Upper lobe of left lung (tissue), 6 donors: ENCODE measurements at regions not wholly inside any gene's neighbourhood (a gene's known extent, or its start where the extent isn't known, plus 50 kb on each side); places are given as distances from the start of the nearest gene placed in this dataset.
A peak's percentile ranks its signal among the peaks of the same experiment; 100 is the strongest.

ENCODE experiments used
- ATAC-seq, 2 donors: fragments of 200-7000 bp; cut with Tn5 transposase; one replicate each; pipeline ENCODE4 v1.9.1; 2022; ENCODE audit warnings: mild to moderate bottlenecking in 2 of 2, moderate library complexity in 2 of 2; ENCODE audit not compliant: low FRiP score in 2 of 2
- DNase-seq, 2 donors: peaks; one replicate each; pipeline ENCODE4 v3.0.0-alpha.2; 2019 to 2020
- H3K27ac ChIP-seq, 4 donors: fragments of 200-600 bp; sonication (generic); one replicate each; pipeline ENCODE4 v1.5.1; 2016 to 2019
- H3K27me3 ChIP-seq, 4 donors: fragments of 200-600 bp; sonication (generic); one replicate each; pipeline ENCODE4 v1.5.1; 2017 to 2019
- H3K36me3 ChIP-seq, 4 donors: fragments of 200-600 bp; sonication (generic); one replicate each; pipeline ENCODE4 v1.5.1; 2016 to 2019
- H3K4me1 ChIP-seq, 4 donors: fragments of 200-600 bp; sonication (generic); one replicate each; pipeline ENCODE4 v1.5.1; 2018 to 2019
- H3K4me3 ChIP-seq, 4 donors: fragments of 200-600 bp; sonication (generic); one replicate each; pipeline ENCODE4 v1.5.1; 2017 to 2019; ENCODE audit warnings: mild to moderate bottlenecking in 2 of 4, moderate library complexity in 1 of 4
- H3K9me3 ChIP-seq, 4 donors: fragments of 200-600 bp; sonication (generic); one replicate each; pipeline ENCODE4 v1.5.1; 2018 to 2019
- CTCF ChIP-seq, 6 experiments: fragments of 450-650 bp in 4 of 6; fragments of 200-600 bp in 2 of 6; sonication (generic) in 2 of 6; IDR thresholded peaks; one replicate each; pipeline ENCODE4 v1.5.1; 2016 to 2019; ENCODE audit warnings: antibody characterized with exemption in 6 of 6
- EP300 ChIP-seq, 4 donors: sonication (generic); formaldehyde crosslinking; IDR thresholded peaks; one replicate each; pipeline ENCODE4 v1.5.1; 2017; ENCODE audit warnings: antibody characterized with exemption in 4 of 4, control low read depth in 2 of 4
- POLR2A ChIP-seq, 4 donors: fragments of 450-650 bp; IDR thresholded peaks; one replicate each; pipeline ENCODE4 v1.5.1; 2016 to 2017; ENCODE audit warnings: antibody characterized with exemption in 4 of 4, mild to moderate bottlenecking in 2 of 4
- POLR2AphosphoS5 ChIP-seq, 2 donors: sonication (generic); formaldehyde crosslinking; IDR thresholded peaks; one replicate each; pipeline ENCODE4 v1.5.1; 2017; ENCODE audit warnings: antibody characterized with exemption in 2 of 2
- WGBS, 2 donors: methylation state at CpG; one replicate each; pipeline ENCODE4 v1.1.5; 2017 to 2018; 5-methylcytosine and 5-hydroxymethylcytosine counted together
- donor health status: DM: no; HTN: no; CAD: no; lungs with moderate emphysema.
- donor health status: DM: no; HTN: yes; CAD: no; lungs with severe emphysema.

GRCh38 chr2:164439885-164440284 lies 181.4 kb downstream of the GRB14 start:
- ATAC-seq (no peak), DNase-seq (no peak)
- Histone ChIP-seq H3K4me1 (no peaks in the 10 kb centered on the region), H3K27ac (no peak overlapping the region), H3K9me3 (no peaks in the 10 kb centered on the region), H3K27me3 (no peaks in the 10 kb centered on the region), H3K36me3 (no peaks in the 10 kb centered on the region), H3K4me3 (no peak overlapping the region)
- TF ChIP-seq POLR2A (IDR thresholded peaks at IDR 0.05) (no peak), POLR2AphosphoS5 (IDR thresholded peaks at IDR 0.05) (no peak), EP300 (IDR thresholded peaks at IDR 0.05) (no peak), CTCF (IDR thresholded peaks at IDR 0.05) (no peak)
- 86 to 97% methylated on average over 3 of the region's 3 CpGs for WGBS, 2 donors

GRCh38 chr2:164439235-164439634 lies 182.0 kb downstream of the GRB14 start:
- Histone ChIP-seq H3K27me3 (no peaks in the 10 kb centered on the region), H3K27ac (no peak overlapping the region), H3K4me1 (no peaks in the 10 kb centered on the region), H3K4me3 (no peak overlapping the region), H3K36me3 (no peaks in the 10 kb centered on the region), H3K9me3 (no peaks in the 10 kb centered on the region)
- no peak for DNase-seq
- no peak for TF ChIP-seq EP300 (IDR thresholded peaks at IDR 0.05)
- TF ChIP-seq POLR2AphosphoS5 (IDR thresholded peaks at IDR 0.05), result no peak
- TF ChIP-seq CTCF (IDR thresholded peaks at IDR 0.05), result no peak
- no peak for ATAC-seq

GRCh38 chr2:164438490-164439205 lies 182.6 kb downstream of the GRB14 start:
- Histone ChIP-seq H3K27ac (no peak overlapping the region), H3K9me3 (no peaks in the 10 kb centered on the region), H3K4me3 (no peak overlapping the region), H3K4me1 (no peaks in the 10 kb centered on the region), H3K36me3 (no peaks in the 10 kb centered on the region), H3K27me3 (no peaks in the 10 kb centered on the region)
- ATAC-seq (no peak), DNase-seq (no peak)
- TF ChIP-seq POLR2A (IDR thresholded peaks at IDR 0.05), result no peak

- no peak for DNase-seq
- Histone ChIP-seq H3K9me3 (no peaks in the 10 kb centered on the region), H3K27me3 (no peaks in the 10 kb centered on the region), H3K27ac (no peak overlapping the region), H3K4me3 (no peak overlapping the region), H3K4me1 (no peaks in the 10 kb centered on the region), H3K36me3 (no peaks in the 10 kb centered on the region)
- ATAC-seq, result no peak
- TF ChIP-seq EP300 (IDR thresholded peaks at IDR 0.05) (no peak), CTCF (IDR thresholded peaks at IDR 0.05) (no peak), POLR2AphosphoS5 (IDR thresholded peaks at IDR 0.05) (no peak), POLR2A (IDR thresholded peaks at IDR 0.05) (no peak)
- WGBS, 2 donors, result 55 to 64% methylated on average over 3 of the region's 3 CpGs
These were observed 185.2 kb downstream of the GRB14 start for GRCh38 chr2:164436131-164436530.

- H3K4me1 ChIP-seq, result no peaks in the 10 kb centered on the region
- no peak overlapping the region for H3K4me3 ChIP-seq
- no peak overlapping the region for H3K27ac ChIP-seq
- DNase-seq (no peak), ATAC-seq (peak in 1 of 2 donors; percentile 56)
- WGBS, 2 donors, result 78 to 82% methylated on average over 3 of the region's 3 CpGs
- TF ChIP-seq POLR2AphosphoS5 (IDR thresholded peaks at IDR 0.05), result no peak
- no peak for TF ChIP-seq EP300 (IDR thresholded peaks at IDR 0.05)
- peak in 1 of 6 experiments; percentile 16 for TF ChIP-seq CTCF (IDR thresholded peaks at IDR 0.05)
- H3K36me3 ChIP-seq, result no peaks in the 10 kb centered on the region
- no peaks in the 10 kb centered on the region for H3K27me3 ChIP-seq
- no peaks in the 10 kb centered on the region for H3K9me3 ChIP-seq
These were observed 191.0 kb downstream of the GRB14 start for GRCh38 chr2:164430166-164430783.
